ENCODE measurements at regions not wholly inside any gene's neighbourhood (a gene's known extent, or its start where the extent isn't known, plus 50 kb on each side); places are given as distances from the start of the nearest gene placed in this dataset.

DNA sequence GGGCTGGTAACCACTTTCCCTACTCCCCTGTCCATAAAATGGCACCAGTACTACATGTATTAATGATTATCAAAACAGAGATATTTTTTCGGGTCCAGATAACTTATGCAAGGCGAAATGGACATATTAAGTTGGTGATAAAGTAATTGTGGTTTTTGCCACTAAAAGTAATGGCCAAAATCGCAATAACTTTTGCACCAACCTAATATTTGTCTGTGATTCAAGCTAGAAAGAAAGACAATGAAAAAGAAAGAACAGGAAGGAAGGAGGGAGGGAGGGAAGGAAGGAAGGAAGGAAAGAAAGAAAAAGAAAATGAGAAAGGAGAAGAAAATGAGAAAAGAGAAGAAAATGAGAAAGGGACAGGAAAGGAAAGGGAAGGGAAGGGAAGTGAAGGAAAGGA lies 922.9 kb downstream of the TBC1D32 start:
- H3K4me3 ChIP-seq (ENCODE audit: low read length), result no peak overlapping the region
- H3K27me3 ChIP-seq (ENCODE audit: insufficient read depth, low read depth, low read length), result no peaks in the 10 kb centered on the region
- H4K20me1 ChIP-seq (ENCODE audit: insufficient read depth), result no peaks in the 10 kb centered on the region
- no peaks in the 10 kb centered on the region for H3K36me3 ChIP-seq (ENCODE audit: insufficient read depth, low read length)
- H3K79me2 ChIP-seq (replicated peaks; ENCODE audit: insufficient read depth, low read length), result no peaks in the 10 kb centered on the region
- no peak overlapping the region for H2AFZ ChIP-seq (ENCODE audit: low read depth, low read length)
- TF ChIP-seq RAD21 (conservative IDR thresholded peaks at IDR 0.05), result no peak
- no peak for TF ChIP-seq EP300 (conservative IDR thresholded peaks at IDR 0.05; ENCODE audit: poor library complexity, severe bottlenecking)
- TF ChIP-seq EZH2 (IDR thresholded peaks at IDR 0.05; ENCODE audit: borderline replicate concordance, insufficient read depth, low read length, poor library complexity, severe bottlenecking), result no peak
- TF ChIP-seq, protein P1, sequence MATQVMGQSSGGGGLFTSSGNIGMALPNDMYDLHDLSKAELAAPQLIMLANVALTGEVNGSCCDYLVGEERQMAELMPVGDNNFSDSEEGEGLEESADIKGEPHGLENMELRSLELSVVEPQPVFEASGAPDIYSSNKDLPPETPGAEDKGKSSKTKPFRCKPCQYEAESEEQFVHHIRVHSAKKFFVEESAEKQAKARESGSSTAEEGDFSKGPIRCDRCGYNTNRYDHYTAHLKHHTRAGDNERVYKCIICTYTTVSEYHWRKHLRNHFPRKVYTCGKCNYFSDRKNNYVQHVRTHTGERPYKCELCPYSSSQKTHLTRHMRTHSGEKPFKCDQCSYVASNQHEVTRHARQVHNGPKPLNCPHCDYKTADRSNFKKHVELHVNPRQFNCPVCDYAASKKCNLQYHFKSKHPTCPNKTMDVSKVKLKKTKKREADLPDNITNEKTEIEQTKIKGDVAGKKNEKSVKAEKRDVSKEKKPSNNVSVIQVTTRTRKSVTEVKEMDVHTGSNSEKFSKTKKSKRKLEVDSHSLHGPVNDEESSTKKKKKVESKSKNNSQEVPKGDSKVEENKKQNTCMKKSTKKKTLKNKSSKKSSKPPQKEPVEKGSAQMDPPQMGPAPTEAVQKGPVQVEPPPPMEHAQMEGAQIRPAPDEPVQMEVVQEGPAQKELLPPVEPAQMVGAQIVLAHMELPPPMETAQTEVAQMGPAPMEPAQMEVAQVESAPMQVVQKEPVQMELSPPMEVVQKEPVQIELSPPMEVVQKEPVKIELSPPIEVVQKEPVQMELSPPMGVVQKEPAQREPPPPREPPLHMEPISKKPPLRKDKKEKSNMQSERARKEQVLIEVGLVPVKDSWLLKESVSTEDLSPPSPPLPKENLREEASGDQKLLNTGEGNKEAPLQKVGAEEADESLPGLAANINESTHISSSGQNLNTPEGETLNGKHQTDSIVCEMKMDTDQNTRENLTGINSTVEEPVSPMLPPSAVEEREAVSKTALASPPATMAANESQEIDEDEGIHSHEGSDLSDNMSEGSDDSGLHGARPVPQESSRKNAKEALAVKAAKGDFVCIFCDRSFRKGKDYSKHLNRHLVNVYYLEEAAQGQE (IDR thresholded peaks at IDR 0.05; ENCODE audit: borderline replicate concordance), result no peak
- TF ChIP-seq, protein P2, sequence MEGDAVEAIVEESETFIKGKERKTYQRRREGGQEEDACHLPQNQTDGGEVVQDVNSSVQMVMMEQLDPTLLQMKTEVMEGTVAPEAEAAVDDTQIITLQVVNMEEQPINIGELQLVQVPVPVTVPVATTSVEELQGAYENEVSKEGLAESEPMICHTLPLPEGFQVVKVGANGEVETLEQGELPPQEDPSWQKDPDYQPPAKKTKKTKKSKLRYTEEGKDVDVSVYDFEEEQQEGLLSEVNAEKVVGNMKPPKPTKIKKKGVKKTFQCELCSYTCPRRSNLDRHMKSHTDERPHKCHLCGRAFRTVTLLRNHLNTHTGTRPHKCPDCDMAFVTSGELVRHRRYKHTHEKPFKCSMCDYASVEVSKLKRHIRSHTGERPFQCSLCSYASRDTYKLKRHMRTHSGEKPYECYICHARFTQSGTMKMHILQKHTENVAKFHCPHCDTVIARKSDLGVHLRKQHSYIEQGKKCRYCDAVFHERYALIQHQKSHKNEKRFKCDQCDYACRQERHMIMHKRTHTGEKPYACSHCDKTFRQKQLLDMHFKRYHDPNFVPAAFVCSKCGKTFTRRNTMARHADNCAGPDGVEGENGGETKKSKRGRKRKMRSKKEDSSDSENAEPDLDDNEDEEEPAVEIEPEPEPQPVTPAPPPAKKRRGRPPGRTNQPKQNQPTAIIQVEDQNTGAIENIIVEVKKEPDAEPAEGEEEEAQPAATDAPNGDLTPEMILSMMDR (IDR thresholded peaks at IDR 0.05; ENCODE audit: poor library complexity, severe bottlenecking), result no peak
- TF ChIP-seq TAF1 (IDR thresholded peaks at IDR 0.05; ENCODE audit: low read depth), result no peak
- no peak for TF ChIP-seq POLR2AphosphoS5 (IDR thresholded peaks at IDR 0.05)
- TF ChIP-seq MXI1 (conservative IDR thresholded peaks at IDR 0.05; ENCODE audit: poor library complexity, severe bottlenecking), result no peak
- no peak for TF ChIP-seq SMC3 (conservative IDR thresholded peaks at IDR 0.05; ENCODE audit: poor library complexity)
- H3F3A ChIP-seq (ENCODE audit: insufficient read depth, low read length, poor library complexity, severe bottlenecking), result no peaks in the 10 kb centered on the region
- H3K9me3 ChIP-seq (ENCODE audit: low read length), result no peaks in the 10 kb centered on the region
- H3K4me2 ChIP-seq (ENCODE audit: low read length), result no peak overlapping the region
- no peaks in the 10 kb centered on the region for H3K9me2 ChIP-seq (ENCODE audit: insufficient read depth, low read length)
- H3K9ac ChIP-seq (ENCODE audit: low read length), result no peak overlapping the region
- H3K27ac ChIP-seq (ENCODE audit: low read length), result no peak overlapping the region

DNA sequence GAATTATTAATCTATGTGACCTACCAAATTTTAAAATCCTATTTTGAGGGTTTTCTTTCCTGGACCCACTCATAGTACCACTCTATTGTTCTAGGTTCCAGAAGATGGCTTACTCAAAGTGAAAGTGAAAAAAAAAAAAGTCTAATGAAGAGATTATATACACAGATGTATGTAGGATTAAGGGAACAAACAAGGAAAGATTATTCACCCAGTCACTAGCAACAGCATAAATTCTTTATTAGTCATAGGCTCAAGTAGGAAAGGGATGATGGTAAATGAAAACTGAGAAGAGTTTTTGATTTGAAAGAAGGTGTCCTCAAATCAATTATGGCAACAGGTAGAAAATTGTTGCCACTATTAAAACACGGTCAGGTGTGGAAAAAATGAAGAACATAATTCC lies 923.7 kb downstream of the TBC1D32 start:
- H4K20me1 ChIP-seq (ENCODE audit: insufficient read depth), result no peaks in the 10 kb centered on the region
- no peaks in the 10 kb centered on the region for H3K9me2 ChIP-seq (ENCODE audit: insufficient read depth, low read length)
- TF ChIP-seq, protein P2 (IDR thresholded peaks at IDR 0.05; ENCODE audit: poor library complexity, severe bottlenecking), result no peak
- no peak for TF ChIP-seq RAD21 (conservative IDR thresholded peaks at IDR 0.05)
- no peak for TF ChIP-seq TAF1 (IDR thresholded peaks at IDR 0.05; ENCODE audit: low read depth)
- no peak for TF ChIP-seq EP300 (conservative IDR thresholded peaks at IDR 0.05; ENCODE audit: poor library complexity, severe bottlenecking)
- no peak for TF ChIP-seq EZH2 (IDR thresholded peaks at IDR 0.05; ENCODE audit: borderline replicate concordance, insufficient read depth, low read length, poor library complexity, severe bottlenecking)
- TF ChIP-seq MXI1 (conservative IDR thresholded peaks at IDR 0.05; ENCODE audit: poor library complexity, severe bottlenecking), result no peak
- TF ChIP-seq SMC3 (conservative IDR thresholded peaks at IDR 0.05; ENCODE audit: poor library complexity), result no peak
- TF ChIP-seq POLR2AphosphoS5 (IDR thresholded peaks at IDR 0.05), result no peak
- TF ChIP-seq, protein P1 (IDR thresholded peaks at IDR 0.05; ENCODE audit: borderline replicate concordance), result no peak
- H3K27ac ChIP-seq (ENCODE audit: low read length), result no peak overlapping the region
- H3K4me2 ChIP-seq (ENCODE audit: low read length), result no peak overlapping the region
- no peaks in the 10 kb centered on the region for H3K27me3 ChIP-seq (ENCODE audit: insufficient read depth, low read depth, low read length)
- no peak overlapping the region for H2AFZ ChIP-seq (ENCODE audit: low read depth, low read length)
- no peaks in the 10 kb centered on the region for H3K36me3 ChIP-seq (ENCODE audit: insufficient read depth, low read length)
- no peak overlapping the region for H3K9ac ChIP-seq (ENCODE audit: low read length)
- H3K9me3 ChIP-seq (ENCODE audit: low read length), result no peaks in the 10 kb centered on the region
- H3K4me3 ChIP-seq (ENCODE audit: low read length), result no peak overlapping the region
- no peaks in the 10 kb centered on the region for H3K79me2 ChIP-seq (replicated peaks; ENCODE audit: insufficient read depth, low read length)
- no peaks in the 10 kb centered on the region for H3F3A ChIP-seq (ENCODE audit: insufficient read depth, low read length, poor library complexity, severe bottlenecking)

Measured in neural cell (in vitro differentiated cells).